CD4-positive, alpha-beta T cell treated with Interleukin-15 for 1 hour (primary cell): ENCODE measurements at regions not wholly inside any gene's neighbourhood (a gene's known extent, or its start where the extent isn't known, plus 50 kb on each side); places are given as distances from the start of the nearest gene placed in this dataset.
A peak's percentile ranks its signal among the peaks of the same experiment; 100 is the strongest.
"Not testable (repeated sequence)": the region's sequence is repeated elsewhere in the genome, so short reads cannot be mapped to it uniquely, and the experiment has no call there.

Source experiments
- DNase-seq: peaks from one replicate; pipeline ENCODE4 v3.0.0-alpha.2; 2020

DNA sequence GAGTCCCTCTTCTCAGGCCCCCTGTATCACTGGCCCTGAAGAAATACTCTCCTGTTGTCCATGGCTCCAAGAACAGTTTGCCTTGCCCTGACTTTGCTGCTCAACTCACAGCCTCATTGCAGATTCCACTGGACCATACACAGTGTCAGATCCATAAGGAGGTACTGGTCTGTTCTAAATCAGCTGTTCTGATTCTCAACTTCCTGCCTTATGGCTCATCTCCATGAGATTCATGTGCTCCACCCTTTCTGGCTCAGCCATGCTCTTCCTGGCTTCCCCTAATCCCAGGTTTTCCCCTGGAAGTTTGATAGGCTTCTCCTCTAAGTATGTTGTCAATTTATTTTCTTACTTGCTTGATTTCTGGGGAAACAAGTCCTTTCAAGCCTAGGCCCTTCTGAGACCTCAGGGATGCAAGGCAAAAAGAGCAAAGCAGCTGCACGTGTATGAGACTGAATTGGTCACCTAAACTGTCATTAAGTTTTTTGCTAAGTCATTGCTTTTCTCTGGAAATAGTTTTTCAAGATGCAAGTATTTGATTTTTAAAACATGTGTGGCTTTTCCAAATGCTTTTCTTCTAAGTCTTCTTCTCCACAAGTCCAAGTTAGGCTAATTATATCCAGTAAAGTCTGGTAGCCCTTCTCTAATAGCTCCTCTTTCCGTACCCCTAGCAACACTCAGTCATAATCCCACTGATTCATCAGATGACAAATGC, 1288.5 kb downstream of the RPIA start:
- not testable (repeated sequence) for DNase-seq

DNA sequence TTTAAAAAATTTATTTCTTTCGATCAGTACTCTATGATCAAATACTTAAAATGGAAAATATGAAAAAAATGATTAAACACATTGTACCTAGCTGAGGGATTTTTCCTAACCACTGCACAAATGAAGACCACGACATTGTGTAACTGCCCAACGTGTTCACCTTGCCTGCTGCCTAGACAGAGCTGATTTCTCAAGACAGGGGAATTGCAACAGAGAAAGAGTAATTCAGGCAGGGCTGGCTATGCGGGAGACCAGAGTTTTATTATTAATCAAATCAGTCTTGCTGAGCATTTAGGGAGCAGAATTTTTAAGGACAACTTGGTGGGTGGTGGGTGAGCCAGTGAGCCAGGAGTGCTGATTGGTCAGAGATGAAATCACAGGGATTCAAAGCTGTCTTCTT, 1290.8 kb downstream of the RPIA start:
- DNase-seq: not testable (repeated sequence)

DNA sequence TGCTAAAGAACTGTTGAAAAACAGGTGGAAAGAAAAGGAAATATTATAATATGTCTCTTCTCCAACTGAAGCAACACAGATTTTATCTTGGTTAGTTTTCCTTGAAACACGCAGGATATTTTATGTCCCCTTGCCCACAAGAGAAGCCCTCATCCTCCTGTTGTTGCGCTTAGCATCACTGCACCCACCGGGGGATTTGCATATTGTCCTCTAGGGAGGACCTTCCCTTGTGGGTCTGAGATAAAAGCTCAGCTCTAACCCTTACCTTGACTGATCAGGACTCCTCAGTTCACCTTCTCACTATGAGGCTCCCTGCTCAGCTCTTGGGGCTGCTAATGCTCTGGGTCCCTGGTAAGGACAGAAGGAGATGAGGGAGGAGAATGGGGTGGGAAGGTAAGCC, 1294.2 kb downstream of the RPIA start:
- DNase-seq: not testable (repeated sequence)

DNA sequence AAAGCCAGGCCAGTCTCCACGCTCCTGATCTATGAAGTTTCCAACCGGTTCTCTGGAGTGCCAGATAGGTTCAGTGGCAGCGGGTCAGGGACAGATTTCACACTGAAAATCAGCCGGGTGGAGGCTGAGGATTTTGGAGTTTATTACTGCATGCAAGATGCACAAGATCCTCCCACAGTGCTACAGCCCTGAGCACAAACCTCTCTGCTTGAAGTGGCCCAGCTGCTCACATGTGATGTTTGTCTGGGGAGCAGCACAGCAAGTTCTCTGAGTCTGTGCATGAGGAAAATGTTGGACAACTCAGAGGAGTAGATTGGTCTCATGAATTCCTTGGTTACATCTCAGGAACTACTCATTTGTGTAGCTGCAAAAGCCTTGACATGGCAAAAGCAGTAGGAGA, 1295.1 kb downstream of the RPIA start:
- not testable (repeated sequence) for DNase-seq

DNA sequence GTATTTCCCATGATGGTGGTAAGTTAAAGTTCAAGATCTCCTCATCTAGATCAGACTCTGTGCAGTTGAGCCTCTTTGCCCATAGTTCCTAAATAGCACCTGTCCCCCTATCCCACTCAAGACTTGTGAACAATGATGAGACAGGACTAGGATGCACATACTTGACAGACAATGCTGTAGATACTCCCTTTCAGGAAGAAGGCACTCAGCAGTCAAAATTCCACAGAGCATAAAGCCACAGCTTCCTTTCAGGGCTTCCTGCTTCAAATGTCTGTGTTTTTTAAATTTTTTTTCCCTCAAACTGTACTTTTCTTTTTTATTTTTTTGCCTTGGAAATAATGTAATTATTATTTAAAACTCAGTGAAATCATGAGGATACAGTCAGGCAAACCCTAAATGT, 1305.3 kb downstream of the RPIA start:
- DNase-seq: not testable (repeated sequence)

DNA sequence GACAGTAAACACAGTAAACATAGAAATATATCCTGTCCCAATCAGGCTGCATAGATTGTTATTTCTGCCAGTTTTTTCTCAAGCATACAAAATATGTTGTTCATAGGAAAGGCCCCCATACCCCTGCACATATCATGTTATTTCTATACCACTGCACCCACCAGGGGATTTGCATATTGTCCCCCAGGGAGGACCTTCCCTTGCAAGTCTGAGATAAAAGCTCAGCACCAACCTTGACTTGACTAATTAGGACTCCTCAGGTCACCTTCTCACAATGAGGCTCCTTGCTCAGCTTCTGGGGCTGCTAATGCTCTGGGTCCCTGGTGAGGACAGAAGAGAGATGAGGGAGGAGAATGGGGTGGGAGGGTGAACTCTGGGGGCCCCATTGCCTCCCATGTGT, 1313.1 kb downstream of the RPIA start:
- DNase-seq: not testable (repeated sequence)

DNA sequence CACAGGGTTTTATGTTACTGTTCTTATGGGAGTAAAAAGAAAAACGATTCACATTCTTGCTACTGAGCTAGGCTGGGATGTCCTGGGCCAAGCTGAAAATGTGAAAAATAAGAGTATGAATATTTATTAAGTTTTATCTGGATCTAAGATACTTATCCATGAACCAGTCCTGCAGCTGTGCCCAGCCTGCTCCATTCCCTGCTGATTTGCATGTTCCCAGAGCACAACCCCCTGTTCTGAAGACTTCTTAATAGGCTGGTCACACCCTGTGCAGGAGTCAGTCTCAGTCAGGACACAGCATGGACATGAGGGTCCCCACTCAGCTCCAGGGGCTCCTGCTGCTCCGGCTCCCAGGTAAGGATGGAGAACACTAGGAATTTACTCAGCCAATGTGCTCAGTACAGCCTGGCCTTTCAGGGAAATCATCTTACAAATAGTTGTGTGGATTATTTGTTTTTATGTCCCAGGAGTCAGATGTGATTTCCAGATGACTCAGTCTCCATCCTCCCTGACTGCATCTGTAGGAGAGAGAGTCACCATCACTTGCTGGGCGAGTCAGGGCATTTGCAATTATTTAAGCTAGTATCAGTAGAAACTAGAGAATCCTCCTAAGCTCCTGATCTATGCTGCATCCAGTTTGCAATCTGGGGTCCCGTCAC, 1319.1 kb downstream of the RPIA start:
- not testable (repeated sequence) for DNase-seq

DNA sequence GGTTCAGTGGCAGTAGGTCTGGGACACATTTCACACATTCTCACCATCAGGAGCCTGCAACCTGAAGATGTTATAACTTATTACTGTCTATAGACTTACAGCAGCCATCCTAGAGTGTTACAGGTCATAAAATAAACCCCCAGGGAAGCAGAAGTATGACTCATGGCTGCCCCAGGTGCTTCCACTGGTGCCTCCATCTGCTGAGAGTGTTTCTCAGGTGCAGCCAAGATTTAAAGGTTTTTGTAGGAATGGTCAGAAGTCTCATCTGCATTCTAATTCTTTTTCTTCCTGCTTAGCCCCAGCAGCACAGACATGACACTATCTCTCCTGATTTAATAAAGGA, 1319.6 kb downstream of the RPIA start:
- not testable (repeated sequence) for DNase-seq

DNA sequence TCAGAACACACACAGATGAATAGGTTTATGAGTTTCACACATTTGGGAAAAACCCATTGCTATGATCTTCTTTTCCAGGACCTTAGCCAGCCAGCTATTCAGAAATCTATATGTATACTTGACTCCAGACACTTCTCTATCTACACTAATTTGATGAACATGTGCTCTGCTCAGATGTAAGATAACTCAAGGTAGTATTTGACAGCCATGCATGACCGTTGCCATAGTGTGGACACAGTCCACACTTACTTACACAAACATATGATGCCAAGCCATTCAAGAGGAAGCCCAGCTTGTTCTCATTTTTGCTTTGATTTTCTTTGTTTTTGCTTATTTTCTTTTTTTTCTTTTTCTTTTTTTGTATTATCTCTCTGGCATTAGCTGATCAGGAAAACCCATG, 1328.4 kb downstream of the RPIA start:
- DNase-seq: not testable (repeated sequence)

DNA sequence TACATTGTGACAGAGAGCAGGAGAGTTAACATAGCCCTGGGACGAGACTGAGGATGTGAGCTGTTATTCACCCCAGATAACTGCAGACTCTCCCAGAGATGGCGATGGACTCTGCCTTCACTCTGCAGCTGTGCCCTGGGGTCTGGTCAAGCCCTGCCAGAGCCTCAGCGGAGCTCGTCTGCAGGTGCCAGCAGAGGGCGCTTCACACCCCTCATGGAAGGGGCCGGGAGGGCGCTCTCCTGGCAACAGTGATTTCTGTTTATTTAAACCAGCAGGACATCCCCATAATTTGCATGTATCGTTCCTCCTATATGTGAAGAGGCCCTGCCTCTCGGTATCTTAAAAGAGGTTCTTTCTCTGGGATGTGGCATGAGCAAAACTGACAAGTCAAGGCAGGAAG, 1329.8 kb downstream of the RPIA start:
- DNase-seq: not testable (repeated sequence)

DNA sequence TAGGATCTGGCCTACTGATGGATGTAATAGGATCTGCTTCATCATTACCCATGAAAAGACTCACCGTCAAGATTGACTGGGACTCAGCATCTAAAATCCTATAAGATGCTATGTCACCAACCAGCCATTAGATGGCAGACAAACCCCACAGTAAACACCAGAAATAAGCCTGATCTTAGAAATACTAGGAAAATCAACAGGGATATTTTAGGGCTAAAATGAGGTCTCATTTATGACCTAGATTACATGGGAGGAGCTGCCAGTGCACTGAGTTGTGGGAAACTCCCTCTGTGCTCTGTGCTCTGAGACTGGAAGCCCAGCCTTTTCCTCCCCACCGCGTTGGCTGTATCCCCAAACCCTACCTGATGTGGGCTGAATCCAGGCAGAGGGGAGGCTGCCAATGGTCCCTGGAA, 1335.8 kb downstream of the RPIA start:
- not testable (repeated sequence) for DNase-seq

DNA sequence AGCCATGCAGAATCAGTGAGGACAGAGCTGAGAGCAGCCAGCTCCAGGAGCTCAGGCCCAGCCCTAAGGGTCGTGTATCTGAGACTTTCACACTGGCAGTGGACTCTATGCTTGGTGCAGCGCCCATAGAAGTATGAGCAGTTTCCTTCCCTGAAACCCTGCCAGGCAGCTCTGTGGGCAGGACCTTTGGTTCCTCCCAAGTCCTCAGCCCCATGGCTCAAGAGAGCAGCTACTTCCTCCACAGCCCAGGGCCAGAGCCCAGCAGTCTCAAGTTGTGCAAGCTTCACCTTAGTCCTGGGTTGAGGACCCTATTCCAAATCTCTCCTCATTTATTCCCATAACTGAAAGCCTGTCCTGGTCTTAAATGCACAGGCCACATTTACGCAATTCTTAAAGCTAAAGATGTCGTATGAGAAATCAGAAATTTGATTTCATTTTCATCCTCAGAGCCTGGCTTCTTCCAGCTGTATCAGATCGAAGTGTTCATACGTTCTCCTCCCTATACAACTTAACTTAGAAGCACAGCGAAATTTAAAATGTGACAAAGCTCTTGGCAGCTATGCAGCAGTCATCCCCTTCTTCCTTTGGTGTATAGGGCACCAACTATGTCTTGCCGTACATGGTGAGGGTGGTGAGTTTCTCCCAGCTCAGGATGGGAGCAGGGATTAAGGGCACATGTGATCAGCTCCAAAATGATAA, 1337.1 kb downstream of the RPIA start:
- peak; percentile 27 for DNase-seq

DNA sequence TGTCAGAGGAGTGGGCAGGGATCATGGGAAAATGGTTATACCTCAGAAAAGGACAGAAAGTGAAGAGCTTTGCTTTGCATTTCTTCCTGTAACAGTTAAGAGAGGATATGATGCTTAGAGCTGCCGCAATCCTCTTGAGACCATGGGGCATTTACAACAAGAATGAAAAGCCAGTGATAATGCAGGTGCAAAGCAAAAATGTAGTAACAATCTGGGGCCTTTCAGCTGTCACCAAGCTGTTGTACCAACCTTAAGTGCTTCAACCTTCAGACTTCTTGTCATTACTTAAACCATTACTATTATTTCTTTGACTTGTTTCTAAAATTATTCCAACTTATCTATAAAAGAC, 1337.6 kb downstream of the RPIA start:
- not testable (repeated sequence) for DNase-seq

DNA sequence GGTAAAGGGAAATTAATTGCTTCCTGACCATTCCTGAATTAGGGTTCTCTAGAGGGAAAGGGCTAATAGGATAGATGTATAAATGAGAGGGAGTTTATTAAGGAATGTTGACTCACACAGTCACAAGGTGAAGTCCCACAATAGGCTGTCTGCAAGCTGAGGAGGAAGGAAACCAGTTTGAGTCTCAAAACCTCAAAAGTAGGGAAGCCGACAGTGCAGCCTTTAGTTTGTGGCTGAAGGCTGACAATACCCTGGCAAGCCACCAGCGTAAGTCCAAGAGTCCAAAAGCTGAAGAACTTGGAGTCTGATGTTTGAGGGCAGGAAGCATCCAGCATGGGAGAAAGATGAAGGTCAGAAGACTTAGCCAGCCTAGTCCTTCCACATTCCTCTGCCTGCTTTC, 1340.8 kb downstream of the RPIA start:
- not testable (repeated sequence) for DNase-seq

DNA sequence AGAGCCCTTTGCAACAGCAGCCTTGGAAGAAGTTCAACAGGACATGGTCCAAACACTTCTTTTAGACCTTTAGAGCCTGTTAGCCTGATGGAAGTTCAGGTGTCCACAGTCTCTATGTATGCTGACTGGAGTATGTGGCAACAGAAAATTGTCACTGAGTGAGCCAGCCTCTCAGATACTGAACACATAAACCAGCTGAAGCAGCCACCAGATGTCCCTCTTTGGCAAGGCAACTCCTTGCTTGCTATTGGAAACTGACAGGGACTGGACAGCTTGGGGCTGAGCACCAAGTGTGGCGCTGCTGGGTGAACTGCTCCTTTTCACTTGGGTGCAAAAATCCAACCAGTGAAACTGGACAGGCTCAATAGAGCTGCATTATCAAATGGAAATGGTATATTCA, 1344.9 kb downstream of the RPIA start:
- not testable (repeated sequence) for DNase-seq

DNA sequence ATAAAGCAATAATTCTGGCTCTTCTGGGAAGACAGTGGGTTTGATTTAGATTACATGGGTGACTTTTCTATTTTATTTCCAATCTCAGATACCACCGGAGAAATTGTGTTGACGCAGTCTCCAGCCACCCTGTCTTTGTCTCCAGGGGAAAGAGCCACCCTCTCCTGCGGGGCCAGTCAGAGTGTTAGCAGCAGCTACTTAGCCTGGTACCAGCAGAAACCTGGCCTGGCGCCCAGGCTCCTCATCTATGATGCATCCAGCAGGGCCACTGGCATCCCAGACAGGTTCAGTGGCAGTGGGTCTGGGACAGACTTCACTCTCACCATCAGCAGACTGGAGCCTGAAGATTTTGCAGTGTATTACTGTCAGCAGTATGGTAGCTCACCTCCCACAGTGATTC, 1347.6 kb downstream of the RPIA start:
- DNase-seq: not testable (repeated sequence)

DNA sequence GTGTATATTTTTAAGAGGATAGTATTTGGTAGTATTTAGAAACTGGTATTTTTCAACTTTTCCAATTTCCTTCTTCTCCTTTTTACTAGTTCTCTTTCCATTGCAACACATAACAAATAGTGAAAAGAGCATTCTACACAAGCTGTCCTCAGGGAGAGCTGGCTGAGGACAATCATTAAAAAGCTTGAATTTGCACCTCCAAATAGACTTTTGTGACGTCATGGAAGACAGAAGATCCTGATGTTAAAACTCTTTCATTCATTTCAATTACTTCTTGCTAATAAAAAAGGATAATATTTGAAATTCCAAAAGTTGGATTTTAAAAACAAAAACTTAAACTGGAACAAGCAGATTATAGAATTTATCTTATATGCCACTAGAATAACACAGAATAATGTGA, 1356.3 kb downstream of the RPIA start:
- not testable (repeated sequence) for DNase-seq

DNA sequence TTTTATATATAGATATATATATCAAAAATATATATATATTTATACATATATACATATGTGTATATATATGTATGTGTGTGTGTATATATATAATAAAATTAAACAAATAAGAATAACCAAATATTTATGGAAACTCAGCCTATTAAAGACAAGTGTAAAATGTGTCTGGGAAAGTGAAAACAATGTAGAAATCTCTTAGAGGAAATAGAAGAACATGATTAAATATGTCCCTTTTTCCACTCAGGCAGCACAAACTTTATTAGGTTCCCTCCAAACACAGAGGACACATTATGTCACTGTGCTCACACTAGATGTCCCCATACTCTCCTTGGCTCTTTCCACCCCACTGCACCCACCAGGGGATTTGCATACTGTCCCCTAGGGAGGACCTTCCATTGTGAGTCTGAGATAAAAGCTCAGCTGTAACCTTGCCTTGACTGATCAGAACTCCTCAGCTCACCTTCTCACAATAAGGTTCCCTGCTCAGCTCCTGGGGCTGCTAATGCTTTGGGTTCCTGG, 1360.7 kb downstream of the RPIA start:
- DNase-seq: not testable (repeated sequence)

DNA sequence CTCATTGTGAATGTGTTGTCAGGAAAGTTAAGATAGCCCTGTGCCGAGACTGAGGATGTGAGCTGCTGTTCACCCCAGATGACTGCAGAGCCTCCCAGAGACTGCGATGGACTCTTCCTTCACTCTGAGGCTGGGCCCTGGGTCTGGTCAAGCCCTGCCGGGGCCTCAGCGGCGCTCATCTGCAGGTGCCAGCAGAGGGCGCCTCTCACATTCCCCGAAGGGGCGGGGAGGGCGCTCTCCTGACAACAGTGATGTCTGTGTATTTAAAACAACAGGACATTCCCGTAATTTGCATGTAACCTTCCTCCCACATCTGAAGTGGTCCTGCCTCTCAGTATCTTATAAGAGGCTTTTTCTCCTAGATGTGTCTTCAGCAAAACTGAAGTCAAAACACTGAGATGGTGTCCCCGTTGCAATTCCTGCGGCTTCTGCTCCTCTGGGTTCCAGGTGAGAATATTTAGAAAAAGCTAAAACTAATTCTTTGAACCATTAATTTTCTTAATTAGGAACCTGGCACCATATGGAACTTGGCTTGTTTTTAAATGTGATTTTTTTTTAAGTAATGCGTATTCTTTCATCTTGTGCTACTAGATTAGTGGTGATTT, 1377.9 kb downstream of the RPIA start:
- no peak for DNase-seq

DNA sequence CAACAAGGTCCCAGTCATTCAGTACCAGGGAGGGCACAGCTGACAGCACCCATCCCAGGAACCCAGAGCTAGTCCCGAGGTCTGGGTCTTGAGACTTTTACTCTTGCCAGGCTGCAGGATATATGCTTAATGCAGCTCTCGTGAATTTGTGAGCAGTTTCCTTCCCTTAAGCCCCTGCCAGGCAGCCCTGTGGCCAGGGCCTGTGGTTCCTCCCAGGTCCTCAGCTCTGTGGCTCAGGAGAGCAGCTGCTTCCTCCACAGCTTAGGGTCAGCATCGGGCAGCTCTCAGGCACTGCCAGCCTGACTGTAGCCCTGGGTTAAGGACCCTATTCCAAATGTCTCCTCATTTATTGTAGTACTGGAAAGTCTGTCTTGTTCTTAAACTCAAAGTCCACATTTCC, 1384.8 kb downstream of the RPIA start:
- no peak for DNase-seq

DNA sequence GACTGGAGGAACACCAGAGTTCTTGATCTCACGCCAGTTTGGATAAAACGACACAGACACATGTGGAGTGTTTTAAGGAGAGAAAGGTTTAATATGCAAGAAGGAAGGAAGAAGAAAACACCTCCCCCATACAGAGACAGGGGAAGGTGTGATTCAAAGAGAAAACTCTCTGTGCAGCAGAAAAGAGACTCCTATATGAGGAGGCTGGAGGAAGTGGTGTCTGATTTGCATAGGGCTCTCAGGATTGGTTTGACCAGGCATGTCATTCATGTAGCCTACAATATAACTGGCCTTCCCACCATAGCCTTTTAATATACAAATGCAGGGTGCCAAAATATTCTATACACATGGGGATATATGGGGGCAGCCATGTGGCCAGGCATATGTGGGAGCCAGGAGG, 1386.5 kb downstream of the RPIA start:
- no peak for DNase-seq

DNA sequence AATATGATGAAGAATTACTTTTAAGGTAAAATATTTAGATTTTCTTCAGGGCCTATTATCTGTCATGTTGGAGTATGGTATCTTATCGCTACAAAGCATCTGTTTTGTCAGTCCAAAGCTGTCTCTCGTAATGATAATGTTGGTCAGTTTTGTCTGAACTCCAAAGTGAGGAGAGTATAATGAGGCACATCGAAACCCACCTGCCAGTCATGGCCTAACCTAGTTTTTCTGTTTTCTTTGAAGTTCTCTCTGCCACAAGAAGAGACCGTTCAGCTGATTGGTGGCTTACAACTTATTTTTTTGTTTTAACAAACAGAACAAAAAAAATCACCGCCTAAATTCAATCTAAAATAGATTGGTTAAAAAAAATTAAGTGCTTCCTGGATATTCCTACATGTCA, 1387.9 kb downstream of the RPIA start:
- DNase-seq: no peak

DNA sequence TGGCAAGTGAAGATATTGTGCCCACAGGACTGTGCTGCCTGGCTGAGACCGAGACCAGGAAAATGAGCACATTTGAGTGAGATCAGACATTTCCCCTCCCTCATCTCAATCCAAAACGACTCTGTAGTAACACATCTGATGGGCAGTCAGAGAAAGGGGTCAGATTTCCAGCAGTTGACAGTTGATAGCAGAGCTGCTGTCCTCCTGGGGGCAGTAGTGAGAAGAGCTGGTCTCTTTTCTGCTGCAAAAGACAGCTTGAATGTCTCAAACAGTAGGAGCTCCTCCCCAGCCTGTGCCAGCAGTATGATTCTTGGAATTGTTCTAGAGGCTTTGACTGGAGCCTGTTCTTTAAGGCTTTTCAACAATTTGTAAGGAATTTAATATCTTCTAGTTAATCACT, 1396.3 kb downstream of the RPIA start:
- not testable (repeated sequence) for DNase-seq
